Type B pancreatic cell (in vitro differentiated cells): ENCODE measurements at regions not wholly inside any gene's neighbourhood (a gene's known extent, or its start where the extent isn't known, plus 50 kb on each side); places are given as distances from the start of the nearest gene placed in this dataset.
"Not testable (repeated sequence)": the region's sequence is repeated elsewhere in the genome, so short reads cannot be mapped to it uniquely, and the experiment has no call there.

ENCODE experiments used
- DNase-seq: peaks from one replicate; pipeline ENCODE4 v3.0.0; 2021; ENCODE audit warnings: mixed read lengths; ENCODE audit not compliant: unreplicated experiment; ENCODE audit errors: extremely low spot score
- H3K27ac Mint-ChIP-seq: 2 replicates; pipeline ENCODE4 v1.8.0; 2021; ENCODE audit warnings: mild to moderate bottlenecking, mixed read lengths
- H3K27me3 Mint-ChIP-seq: 2 replicates; pipeline ENCODE4 v1.8.0; 2021; ENCODE audit warnings: mixed read lengths
- H3K36me3 Mint-ChIP-seq: 2 replicates; pipeline ENCODE4 v1.8.0; 2021; ENCODE audit warnings: mixed read lengths
- H3K4me1 Mint-ChIP-seq: one replicate; pipeline ENCODE4 v1.8.0; 2021; ENCODE audit warnings: mixed read lengths; ENCODE audit not compliant: unreplicated experiment
- H3K4me3 Mint-ChIP-seq: 2 replicates; pipeline ENCODE4 v1.8.0; 2021; ENCODE audit warnings: mild to moderate bottlenecking, mixed read lengths
- H3K9me3 Mint-ChIP-seq: 2 replicates; pipeline ENCODE4 v1.8.0; 2021; ENCODE audit warnings: mixed read lengths
- CTCF ChIP-seq: fragments of 200-600 bp; sonication (generic); conservative IDR thresholded peaks from 2 replicates; pipeline ENCODE4 v1.5.0; 2021; ENCODE audit warnings: antibody characterized with exemption, mild to moderate bottlenecking

- no peaks in the 10 kb centered on the region for H3K4me1 Mint-ChIP-seq
- H3K4me3 Mint-ChIP-seq: no peak overlapping the region
- no peaks in the 10 kb centered on the region for H3K9me3 Mint-ChIP-seq
- no peak overlapping the region for H3K27ac Mint-ChIP-seq
- TF ChIP-seq CTCF: no peak
- H3K27me3 Mint-ChIP-seq: no peaks in the 10 kb centered on the region
- DNase-seq: no peak
- no peaks in the 10 kb centered on the region for H3K36me3 Mint-ChIP-seq
These were observed 150.5 kb downstream of the CRPPA start for GRCh38 chr7:16270844-16271243.

- no peak overlapping the region for H3K27ac Mint-ChIP-seq
- H3K27me3 Mint-ChIP-seq: no peaks in the 10 kb centered on the region
- no peaks in the 10 kb centered on the region for H3K36me3 Mint-ChIP-seq
- no peaks in the 10 kb centered on the region for H3K4me1 Mint-ChIP-seq
- no peak for TF ChIP-seq CTCF
- no peaks in the 10 kb centered on the region for H3K9me3 Mint-ChIP-seq
- no peak for DNase-seq
- H3K4me3 Mint-ChIP-seq: no peak overlapping the region
These were observed 152.2 kb downstream of the CRPPA start for GRCh38 chr7:16268821-16269768.

- Mint-ChIP-seq H3K9me3 (no peaks in the 10 kb centered on the region), H3K27ac (no peak overlapping the region), H3K36me3 (no peaks in the 10 kb centered on the region), H3K4me1 (no peaks in the 10 kb centered on the region), H3K4me3 (no peak overlapping the region), H3K27me3 (no peaks in the 10 kb centered on the region)
- no peak for DNase-seq
- no peak for TF ChIP-seq CTCF
These were observed 153.2 kb downstream of the CRPPA start for GRCh38 chr7:16267953-16268820.

GRCh38 chr7:16266877-16267276 is 154.5 kb downstream of the CRPPA start:
- Mint-ChIP-seq H3K27ac (no peak overlapping the region), H3K27me3 (no peaks in the 10 kb centered on the region), H3K4me3 (no peak overlapping the region), H3K4me1 (no peaks in the 10 kb centered on the region), H3K9me3 (no peaks in the 10 kb centered on the region), H3K36me3 (no peaks in the 10 kb centered on the region)
- no peak for TF ChIP-seq CTCF
- no peak for DNase-seq

GRCh38 chr7:16266470-16266869 is 154.9 kb downstream of the CRPPA start:
- DNase-seq, H3K4me3 Mint-ChIP-seq, H3K27me3 Mint-ChIP-seq, H3K27ac Mint-ChIP-seq, H3K9me3 Mint-ChIP-seq, H3K4me1 Mint-ChIP-seq, H3K36me3 Mint-ChIP-seq: not testable (repeated sequence)
